ENCODE measurements at regions not wholly inside any gene's neighbourhood (a gene's known extent, or its start where the extent isn't known, plus 50 kb on each side); places are given as distances from the start of the nearest gene placed in this dataset.

DNA sequence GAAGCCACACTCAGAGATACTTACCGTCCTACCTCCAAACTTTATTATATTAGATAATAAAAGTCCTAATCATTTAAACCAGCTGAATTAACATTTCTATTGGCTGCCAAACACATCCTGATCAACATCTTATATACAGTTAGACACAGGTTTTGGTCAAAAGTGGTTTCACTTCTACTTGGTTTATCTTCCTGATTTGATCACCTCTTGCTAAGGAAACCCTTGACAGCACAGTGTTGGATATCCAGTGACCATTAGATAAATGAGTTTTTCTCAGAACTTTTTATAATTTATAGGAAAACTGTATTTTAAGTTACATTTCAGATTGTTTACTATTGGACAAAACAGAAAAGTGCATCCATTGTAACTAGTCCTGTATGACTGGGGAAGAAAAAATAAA, 198.4 kb upstream of the NR2F2 start:
- DNase-seq (ENCODE audit: low spot score) = no peak
- no peak for TF ChIP-seq POLR2A (IDR thresholded peaks at IDR 0.05)
- TF ChIP-seq POLR2AphosphoS5 (IDR thresholded peaks at IDR 0.05) = no peak
- TF ChIP-seq, protein P1, sequence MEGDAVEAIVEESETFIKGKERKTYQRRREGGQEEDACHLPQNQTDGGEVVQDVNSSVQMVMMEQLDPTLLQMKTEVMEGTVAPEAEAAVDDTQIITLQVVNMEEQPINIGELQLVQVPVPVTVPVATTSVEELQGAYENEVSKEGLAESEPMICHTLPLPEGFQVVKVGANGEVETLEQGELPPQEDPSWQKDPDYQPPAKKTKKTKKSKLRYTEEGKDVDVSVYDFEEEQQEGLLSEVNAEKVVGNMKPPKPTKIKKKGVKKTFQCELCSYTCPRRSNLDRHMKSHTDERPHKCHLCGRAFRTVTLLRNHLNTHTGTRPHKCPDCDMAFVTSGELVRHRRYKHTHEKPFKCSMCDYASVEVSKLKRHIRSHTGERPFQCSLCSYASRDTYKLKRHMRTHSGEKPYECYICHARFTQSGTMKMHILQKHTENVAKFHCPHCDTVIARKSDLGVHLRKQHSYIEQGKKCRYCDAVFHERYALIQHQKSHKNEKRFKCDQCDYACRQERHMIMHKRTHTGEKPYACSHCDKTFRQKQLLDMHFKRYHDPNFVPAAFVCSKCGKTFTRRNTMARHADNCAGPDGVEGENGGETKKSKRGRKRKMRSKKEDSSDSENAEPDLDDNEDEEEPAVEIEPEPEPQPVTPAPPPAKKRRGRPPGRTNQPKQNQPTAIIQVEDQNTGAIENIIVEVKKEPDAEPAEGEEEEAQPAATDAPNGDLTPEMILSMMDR (IDR thresholded peaks at IDR 0.05) = no peak
- H3K4me1 ChIP-seq (replicated peaks) = no peaks in the 10 kb centered on the region
- intact Hi-C loops (cut with DNase I) = no loop called here
- H3K4me3 ChIP-seq = no peak overlapping the region
- H3K27ac ChIP-seq = no peak overlapping the region
- 91% methylated on average over 1 of the region's 1 CpG for WGBS
- no peaks in the 10 kb centered on the region for H3K27me3 ChIP-seq (replicated peaks; ENCODE audit: insufficient read depth)
- no peaks in the 10 kb centered on the region for H3K9me3 ChIP-seq
- no peaks in the 10 kb centered on the region for H3K36me3 ChIP-seq

DNA sequence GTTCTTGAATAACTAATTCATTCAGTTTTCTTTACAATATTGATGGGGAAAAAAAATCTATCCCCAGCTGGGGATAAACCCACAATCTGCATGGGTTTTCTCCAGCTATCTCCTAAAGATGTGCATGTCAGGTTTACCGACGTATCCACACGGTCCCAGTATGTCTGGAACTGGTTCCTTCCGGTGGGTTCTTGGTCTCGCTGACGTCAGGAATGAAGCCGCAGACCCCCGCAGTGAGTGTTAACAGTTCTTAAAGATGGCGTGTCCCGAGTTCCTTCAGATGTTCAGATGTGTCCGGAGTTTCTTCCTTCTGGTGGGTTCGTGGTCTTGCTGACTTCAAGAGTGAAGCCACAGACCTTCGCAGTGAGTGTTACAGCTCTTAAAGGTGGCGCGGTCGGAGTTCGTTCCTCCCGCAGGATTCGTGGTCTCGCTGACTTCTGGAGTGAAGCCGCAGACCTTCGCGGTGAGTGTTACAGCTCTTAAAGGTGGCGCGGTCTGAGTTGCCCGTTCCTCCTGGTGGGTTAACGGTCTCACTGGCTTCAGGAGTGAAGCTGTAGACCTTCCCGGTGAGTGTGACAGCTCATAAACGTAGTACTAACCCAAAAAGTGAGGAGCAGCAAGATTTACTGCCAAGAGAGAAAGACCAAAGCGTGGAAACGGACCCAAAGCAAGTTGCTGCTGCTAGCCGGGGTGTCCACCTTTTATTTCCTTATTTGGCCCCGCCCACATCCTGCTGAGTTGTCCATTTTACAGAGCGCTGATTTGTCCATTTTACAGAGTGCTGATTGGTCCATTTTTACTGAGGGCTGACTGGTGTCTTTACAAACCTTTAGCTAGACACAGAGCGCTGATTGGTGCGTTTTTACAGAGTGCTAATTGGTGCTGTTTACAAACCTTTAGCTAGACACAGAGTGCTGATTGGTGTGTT, 195.1 kb upstream of the NR2F2 start:
- no peaks in the 10 kb centered on the region for H3K4me1 ChIP-seq (replicated peaks)
- H3K27ac ChIP-seq = no peak overlapping the region
- intact Hi-C loops (cut with DNase I) = no loop called here
- H3K4me3 ChIP-seq = no peak overlapping the region
- H3K27me3 ChIP-seq (replicated peaks; ENCODE audit: insufficient read depth) = no peaks in the 10 kb centered on the region
- H3K9me3 ChIP-seq = no peaks in the 10 kb centered on the region
- H3K36me3 ChIP-seq = no peaks in the 10 kb centered on the region
- TF ChIP-seq POLR2A (IDR thresholded peaks at IDR 0.05) (no peak), POLR2AphosphoS5 (IDR thresholded peaks at IDR 0.05) (no peak)
- TF ChIP-seq, protein P1 (IDR thresholded peaks at IDR 0.05) = no peak
- DNase-seq (ENCODE audit: low spot score) = no peak
- WGBS = 96% methylated on average over 36 of the region's 36 CpGs

DNA sequence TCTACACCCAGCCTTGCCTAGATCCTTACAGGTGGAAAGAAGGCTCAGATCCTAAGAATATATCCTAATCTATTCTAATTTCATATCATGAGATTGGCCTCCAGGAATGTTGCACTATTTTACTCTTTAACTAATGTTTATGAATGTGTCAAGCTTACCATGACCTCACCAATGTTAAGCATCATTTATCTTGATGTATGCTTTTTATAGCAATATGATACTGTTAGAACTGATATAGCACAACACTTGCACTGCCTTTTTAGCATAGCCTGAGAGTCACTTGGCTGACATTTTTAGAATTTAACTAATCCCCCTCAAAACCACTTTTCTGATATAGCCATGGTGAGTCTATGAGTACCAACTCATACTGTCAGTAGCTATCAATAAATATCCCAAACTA, 191.5 kb upstream of the NR2F2 start:
- TF ChIP-seq, protein P1 (IDR thresholded peaks at IDR 0.05) = no peak
- no peak for TF ChIP-seq POLR2AphosphoS5 (IDR thresholded peaks at IDR 0.05)
- no peak for TF ChIP-seq POLR2A (IDR thresholded peaks at IDR 0.05)
- intact Hi-C loops (cut with DNase I) = no loop called here
- Histone ChIP-seq H3K27ac (no peak overlapping the region), H3K36me3 (no peaks in the 10 kb centered on the region), H3K4me1 (replicated peaks) (no peaks in the 10 kb centered on the region), H3K9me3 (no peaks in the 10 kb centered on the region), H3K4me3 (no peak overlapping the region), H3K27me3 (replicated peaks; ENCODE audit: insufficient read depth) (no peaks in the 10 kb centered on the region)
- DNase-seq (ENCODE audit: low spot score) = no peak

DNA sequence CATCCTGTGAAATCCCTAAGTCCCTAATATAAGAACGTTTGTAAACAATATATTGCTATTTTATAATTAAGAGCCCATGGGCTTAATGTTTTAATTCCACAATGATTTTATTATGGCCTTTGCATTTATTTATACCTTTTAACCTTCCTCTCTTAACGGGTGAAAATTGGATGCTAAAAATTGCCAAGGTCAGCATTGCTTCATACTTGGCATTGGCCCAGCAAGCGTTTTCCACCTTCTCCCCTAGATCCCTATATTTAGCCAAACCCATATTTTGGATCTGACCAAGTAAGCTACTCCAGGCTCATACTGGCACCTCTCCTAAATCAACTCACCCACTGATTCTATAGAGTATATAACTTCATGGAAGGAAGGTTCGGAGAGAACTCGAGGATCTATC, 188.0 kb upstream of the NR2F2 start:
- Histone ChIP-seq H3K9me3 (no peaks in the 10 kb centered on the region), H3K36me3 (no peaks in the 10 kb centered on the region), H3K4me3 (no peak overlapping the region), H3K27me3 (replicated peaks; ENCODE audit: insufficient read depth) (no peaks in the 10 kb centered on the region), H3K27ac (no peak overlapping the region), H3K4me1 (replicated peaks) (no peaks in the 10 kb centered on the region)
- intact Hi-C loops (cut with DNase I) = no loop called here
- TF ChIP-seq POLR2AphosphoS5 (IDR thresholded peaks at IDR 0.05) (no peak), POLR2A (IDR thresholded peaks at IDR 0.05) (no peak)
- TF ChIP-seq, protein P1 (IDR thresholded peaks at IDR 0.05) = no peak
- DNase-seq (ENCODE audit: low spot score) = no peak
- WGBS = 70% methylated on average over 5 of the region's 5 CpGs

DNA sequence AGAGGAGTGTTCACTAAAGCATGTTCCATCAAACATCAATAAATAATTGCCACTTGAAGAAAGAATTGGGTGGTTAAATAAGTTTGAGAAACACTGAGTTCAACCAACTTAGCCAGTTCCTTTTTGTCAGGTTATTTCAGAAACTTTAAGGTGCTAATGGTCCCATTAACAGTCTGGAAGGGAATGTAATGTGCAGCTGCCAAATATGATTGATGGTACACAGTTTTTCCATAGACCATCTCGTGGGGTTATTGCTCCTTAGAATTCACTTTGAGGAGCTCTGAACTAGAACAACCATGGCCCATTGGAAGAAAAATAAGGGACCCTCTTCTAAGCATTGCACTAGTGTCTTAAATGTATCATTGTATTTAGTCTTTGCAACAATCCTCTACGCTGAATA, 185.8 kb upstream of the NR2F2 start:
- Histone ChIP-seq H3K4me1 (replicated peaks) (no peaks in the 10 kb centered on the region), H3K27me3 (replicated peaks; ENCODE audit: insufficient read depth) (no peaks in the 10 kb centered on the region), H3K36me3 (no peaks in the 10 kb centered on the region), H3K9me3 (no peaks in the 10 kb centered on the region), H3K27ac (no peak overlapping the region), H3K4me3 (no peak overlapping the region)
- intact Hi-C loops (cut with DNase I) = no loop called here
- TF ChIP-seq POLR2AphosphoS5 (IDR thresholded peaks at IDR 0.05) (no peak), POLR2A (IDR thresholded peaks at IDR 0.05) (no peak)
- TF ChIP-seq, protein P1 (IDR thresholded peaks at IDR 0.05) = no peak
- DNase-seq (ENCODE audit: low spot score) = no peak
- WGBS = 93% methylated on average over 2 of the region's 2 CpGs
